Activated CD4-positive, alpha-beta T cell treated with anti-CD3 and anti-CD28 coated beads, Interleukin-2, amount 50 U/mL, for 24 hours (primary cell): ENCODE measurements at regions not wholly inside any gene's neighbourhood (a gene's known extent, or its start where the extent isn't known, plus 50 kb on each side); places are given as distances from the start of the nearest gene placed in this dataset.
"Not testable (repeated sequence)": the region's sequence is repeated elsewhere in the genome, so short reads cannot be mapped to it uniquely, and the experiment has no call there.

Experiments
- DNase-seq, 2 donors: peaks; one replicate each; pipeline ENCODE4 v3.0.0-alpha.2; 2020; ENCODE audit warnings: low read depth in 1 of 2, low spot score in 1 of 2

DNA sequence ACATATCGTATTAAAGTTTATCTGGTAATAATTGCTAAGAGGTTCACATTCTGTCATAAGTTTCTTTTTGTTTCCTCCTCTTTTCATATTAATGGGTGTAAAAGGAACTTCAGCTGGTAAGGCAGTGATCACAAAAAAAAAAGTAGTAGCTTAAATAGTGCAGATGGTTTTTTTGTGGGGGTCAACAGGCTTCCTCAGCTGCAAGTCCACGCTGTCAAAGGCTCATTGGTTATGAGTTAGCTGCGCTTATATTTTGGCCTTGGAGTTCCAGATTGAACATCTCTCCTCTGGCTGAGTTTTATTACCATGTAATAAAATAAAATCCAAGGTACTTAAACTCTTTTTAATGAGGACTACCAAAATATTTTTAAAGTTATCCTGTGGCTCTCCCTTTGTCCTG lies 277.0 kb upstream of the ZEB2 start:
- no peak for DNase-seq

DNA sequence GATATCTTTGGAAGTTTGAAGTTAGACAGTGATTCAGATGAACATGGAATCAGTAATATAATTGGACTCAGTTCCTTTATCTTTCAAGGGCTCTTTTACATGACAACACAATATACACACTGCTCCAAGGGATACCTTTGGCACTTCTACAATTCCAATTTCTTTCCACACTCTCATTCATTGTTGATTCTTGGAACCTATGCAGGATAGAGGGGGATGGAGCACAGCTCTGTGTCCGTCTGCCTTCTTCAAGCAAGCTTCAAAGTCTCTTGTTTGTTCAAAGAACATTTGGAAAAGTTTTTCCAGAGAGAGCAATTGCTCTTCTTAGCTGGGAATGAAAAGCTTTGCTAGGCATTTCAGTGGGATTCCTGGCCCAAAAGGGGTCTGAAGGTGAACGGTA lies 276.2 kb upstream of the ZEB2 start:
- no peak for DNase-seq

DNA sequence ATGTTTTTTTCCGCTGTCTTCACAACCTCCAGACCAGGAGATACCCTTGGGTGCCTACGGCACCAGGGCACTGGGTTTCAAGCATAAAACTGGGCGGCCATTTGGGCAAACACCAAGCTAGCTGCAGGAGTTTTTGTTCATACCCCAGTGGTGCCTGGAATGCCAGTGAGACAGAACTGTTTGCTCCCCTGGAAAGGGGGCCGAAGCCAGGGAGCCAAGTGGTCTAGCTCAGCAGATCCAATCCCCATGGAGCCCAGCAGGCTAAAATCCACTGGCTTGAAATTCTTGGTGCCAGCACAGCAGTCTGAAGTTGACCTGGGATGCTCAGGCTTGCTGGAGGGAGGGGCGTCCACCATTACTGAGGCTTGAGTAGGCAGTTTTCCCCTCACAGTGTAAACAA lies 265.3 kb upstream of the ZEB2 start:
- DNase-seq = no peak

DNA sequence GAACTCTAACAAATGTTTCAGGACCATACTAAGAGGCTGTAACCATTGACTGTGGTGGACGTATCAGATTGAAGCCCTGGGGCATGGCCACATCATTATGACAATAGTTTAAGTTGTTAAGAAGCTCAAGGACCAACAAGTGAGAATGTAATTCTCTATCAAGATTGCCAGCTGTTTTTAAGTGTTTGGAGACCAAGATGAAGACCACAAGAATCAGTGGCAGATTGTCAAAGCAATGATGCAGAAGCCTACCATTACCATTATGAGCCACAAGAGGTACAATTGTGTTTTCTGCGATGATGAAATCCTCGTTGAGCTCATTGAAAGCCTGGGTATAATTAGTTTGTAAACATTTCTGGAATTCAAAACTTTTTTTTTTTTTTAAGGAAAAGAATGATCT lies 261.1 kb upstream of the ZEB2 start:
- no peak for DNase-seq

DNA sequence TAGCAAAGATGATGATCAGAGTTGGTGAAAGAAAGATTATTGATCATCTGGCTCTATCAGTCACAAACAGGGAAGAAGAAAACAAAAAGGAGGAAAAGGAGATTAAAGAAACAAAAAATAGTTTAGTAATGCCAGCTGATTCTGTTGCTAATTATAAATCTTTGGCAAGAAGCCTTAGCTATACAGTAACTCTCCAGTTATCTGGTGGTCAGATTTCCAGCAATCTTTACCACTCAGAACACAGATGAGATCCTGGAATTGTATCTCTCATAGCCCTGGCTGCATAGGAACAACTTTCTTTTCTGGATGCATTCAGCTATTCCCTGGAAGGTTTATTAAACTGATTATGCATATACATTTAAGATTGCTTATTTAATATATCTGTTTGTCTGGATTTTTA lies 256.8 kb upstream of the ZEB2 start:
- DNase-seq = no peak

DNA sequence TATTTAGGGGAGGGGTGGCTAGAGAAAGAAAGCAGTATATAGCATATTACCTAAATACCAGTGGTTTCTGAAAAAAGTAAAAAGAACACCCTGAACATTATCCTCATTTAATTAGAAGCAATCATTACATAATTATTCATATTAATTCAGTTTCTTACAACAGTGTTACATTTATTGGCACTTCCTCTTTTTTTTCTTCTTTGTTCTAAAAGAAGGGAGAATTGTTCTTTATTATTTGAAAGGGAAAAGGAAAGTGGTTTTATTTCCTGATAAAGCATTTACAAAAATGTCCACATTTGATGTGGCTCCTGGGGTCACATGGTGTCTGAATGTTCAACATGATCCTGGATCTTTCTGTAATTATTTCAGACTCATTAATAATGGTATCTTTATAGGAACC lies 254.9 kb upstream of the ZEB2 start:
- DNase-seq = no peak

DNA sequence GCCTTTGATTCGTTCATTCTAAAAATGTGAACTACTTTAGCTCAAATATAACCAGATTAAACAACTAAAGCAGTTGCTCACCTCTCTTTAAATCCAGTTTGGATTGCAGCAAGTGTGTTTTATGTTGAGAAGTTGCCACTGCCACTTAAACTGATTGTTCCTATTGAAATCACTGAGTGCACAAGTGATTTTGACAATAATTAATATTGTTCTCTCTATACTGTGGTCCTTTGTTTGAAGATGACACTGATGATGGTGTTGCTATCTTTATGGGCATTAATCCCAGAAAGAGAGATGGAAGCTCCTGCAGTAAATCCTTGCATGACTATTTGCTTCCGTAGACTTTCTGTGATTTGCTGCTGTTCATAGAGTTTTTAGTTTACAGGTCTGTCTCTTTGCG lies 251.4 kb upstream of the ZEB2 start:
- no peak for DNase-seq

DNA sequence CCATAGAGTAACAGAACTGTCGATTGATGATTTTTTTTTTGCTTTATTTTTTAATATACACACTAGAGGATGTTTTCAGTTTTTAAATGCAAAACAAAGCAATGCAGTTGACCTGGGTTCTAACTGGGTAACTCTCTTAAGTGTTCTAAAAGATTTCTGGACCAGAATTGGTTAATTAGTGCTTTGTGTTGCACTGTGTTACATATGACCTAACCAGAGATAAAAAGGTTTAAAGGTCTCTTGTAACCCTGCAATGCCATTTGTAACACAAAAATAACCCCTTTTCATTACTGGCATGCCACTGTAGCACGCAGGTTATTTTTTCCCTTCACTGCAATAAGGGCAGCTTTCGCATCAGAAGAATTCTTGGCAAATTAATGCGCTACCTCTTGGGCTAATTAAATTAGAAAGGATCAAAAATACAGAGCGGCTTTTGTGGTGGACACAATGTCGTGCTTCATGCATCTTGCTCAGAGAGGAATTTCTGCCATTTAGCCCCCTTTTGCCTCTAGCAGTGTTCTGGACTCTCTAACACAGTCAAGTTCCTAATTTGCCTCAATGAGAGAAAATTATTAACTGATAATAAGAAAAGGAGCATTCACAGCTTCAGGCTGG lies 250.8 kb upstream of the ZEB2 start:
- DNase-seq = no peak

DNA sequence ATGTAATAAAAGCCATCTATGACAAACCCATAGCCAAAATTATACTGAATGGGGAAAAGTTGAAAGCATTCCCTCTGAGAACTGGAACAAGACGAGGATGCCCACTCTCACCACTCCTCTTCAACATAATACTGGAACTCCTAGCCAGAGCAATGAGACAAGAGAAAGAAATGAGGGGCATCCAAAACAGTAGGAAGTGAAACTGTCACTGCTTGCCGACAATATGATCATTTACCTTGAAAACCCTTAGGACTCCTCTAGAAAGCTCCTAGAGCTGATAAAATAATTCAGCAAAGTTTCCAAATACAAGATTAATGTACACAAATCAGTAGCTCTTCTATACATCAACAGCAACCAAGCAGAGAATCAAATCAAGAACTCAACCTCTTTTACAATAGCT lies 241.0 kb upstream of the ZEB2 start:
- not testable (repeated sequence) for DNase-seq

DNA sequence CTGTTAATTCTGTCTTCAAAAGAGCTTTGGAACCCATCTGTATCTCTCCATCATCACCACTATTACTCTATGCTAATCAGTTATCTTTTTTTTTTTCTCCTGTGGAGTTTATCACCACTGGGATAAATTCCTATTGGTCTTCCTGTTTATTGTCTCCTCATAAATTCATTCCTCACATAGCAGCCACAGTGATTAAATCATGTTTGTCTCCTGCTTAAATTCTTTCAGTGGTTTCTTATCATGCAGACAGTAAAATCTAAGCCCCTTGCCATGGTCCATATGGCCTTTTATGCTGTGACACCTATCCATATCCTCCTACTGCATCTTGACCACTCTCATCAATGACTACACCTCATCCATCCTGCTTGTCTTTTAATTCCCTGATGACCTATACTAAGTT lies 239.8 kb upstream of the ZEB2 start:
- no peak for DNase-seq

DNA sequence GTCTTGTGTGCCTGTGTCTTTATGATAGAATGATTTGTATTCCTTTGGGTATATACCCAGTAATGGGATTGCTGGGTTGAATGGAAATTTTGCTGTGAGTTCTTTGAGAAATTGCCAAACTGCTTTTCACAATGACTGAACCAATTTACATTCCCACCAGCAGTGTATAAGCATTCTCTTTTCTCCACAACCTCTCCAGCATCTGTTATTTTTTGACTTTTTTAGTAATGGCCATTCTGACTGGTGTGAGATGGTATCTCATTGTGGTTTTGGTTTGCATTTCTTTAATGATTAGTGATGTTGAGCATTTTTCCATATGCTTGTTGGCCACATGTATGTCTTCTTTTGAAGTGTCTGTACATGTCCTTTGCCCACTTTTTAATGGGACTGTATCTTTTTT lies 238.3 kb upstream of the ZEB2 start:
- not testable (repeated sequence) for DNase-seq

DNA sequence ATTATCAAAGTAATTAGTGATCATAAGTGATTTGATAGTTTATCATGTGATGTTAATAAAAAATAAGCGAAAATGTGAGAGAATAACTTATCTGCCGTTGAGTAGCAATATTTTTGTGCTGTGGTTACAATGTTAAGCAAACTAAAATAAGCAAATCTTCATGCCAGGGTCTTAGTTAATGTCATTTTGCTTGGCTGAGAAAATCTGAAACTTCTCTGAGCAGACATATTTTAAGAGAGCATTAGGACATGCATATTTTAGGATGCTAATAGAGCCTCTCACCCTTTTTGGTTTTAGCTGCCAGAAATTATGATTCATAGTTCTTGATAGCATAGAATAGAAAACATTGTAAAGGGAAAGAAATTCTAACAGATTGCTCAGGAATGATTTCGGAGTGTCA lies 233.5 kb upstream of the ZEB2 start:
- DNase-seq = no peak

DNA sequence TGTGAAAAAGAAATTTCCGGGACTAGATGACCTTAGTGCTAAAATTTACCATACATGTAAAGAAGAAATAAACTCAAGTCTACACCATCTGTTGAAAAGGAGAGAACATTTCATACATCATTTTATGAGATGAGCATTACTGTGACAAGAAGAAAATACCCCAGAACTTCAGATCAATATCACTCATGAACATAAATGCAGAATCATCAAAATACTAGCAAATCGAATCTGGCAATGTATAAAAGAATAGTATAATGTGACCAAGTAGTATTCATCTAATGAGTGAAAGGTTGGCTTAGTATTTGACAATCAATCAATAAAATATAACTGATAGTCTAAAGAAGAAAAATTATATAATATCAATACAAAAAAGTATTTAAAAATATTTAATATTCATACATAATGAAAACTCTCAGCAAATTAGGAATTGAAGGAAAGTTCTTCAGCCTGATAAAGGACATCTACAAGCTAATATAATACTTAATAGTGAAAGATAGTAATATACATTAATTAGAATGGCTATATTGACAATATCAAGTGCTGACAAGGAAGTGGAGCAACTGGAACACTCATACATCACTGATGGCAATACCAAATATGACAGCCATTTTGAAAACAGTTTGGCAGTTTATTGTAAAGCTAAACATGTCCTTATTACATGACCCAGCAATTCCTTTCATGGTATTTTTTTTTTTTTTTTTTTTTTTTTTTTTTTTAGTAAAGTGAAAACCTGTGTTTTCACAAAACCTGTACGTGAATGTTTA lies 231.4 kb upstream of the ZEB2 start:
- no peak for DNase-seq

DNA sequence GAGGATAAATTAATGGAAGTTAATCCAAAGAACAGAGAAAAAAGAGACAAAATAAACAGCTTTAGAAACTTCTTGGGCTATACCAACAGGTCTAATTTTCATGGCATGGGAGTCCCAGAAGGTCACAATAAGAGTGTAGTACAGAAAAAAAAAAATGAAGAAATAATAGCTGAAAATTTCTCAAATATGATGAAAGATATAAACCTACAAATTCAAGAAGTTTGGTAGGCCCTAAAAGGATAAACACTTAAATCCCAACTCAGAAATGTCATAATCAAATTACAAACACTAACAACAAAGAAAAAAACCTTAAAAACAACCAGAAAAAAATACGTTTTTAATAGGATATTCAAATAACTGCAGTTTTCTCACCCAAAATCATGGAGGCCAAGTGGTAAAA lies 229.3 kb upstream of the ZEB2 start:
- DNase-seq = no peak

DNA sequence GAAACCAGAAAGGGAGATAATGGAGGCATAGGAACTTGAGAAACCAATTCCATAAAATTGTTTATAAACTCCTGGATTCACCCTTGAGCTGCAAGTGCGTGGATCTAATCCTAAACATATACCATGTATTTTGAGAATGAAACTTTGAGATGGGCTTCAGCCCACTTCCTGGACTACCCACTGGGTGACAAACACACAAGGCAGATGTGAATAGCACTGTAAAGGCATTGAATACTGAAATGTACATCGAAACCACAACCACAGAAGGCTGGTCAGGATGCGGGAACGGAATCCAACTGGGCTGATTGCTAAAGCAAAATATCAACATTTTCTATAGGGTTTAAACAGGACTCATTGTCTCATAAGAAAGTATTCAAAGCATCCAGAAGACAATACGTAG lies 228.5 kb upstream of the ZEB2 start:
- no peak for DNase-seq

DNA sequence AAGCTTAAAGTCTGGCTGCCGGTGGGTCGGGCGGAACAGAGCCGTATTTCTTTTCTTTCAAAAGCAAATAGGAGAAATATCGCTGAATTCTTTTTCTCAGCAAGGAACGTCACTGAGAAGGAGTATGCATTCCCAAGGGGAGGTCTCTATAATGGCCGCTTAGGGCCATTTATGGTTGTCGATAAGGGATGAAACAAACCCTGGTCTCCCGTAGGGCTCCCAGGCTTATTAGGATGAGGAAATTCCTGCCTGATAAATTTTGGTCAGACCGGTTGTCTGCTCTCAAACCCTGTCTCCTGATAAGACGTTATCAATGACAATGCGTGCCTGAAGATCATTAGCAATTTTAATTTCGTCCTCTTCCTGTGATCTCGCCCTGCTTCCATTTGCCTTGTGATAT lies 227.7 kb upstream of the ZEB2 start:
- no peak for DNase-seq

DNA sequence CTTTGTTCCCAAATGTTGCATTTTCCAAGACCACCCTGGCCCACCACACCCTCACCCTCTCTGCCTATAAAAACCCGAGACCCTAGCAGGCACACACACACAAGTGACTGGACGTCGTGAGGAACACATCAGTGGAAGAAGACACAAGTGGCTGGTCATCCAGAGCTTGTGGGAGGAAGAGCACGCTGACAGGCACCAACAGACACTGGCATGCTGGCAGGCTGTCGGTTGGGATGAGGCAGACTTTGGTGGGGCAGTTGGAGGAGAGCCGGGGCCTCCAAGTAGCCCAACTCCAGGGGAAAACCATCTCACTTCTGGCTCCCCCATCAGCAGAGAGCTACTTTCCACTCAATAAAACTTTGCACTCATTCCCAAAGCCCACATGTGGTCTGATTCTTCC lies 225.5 kb upstream of the ZEB2 start:
- DNase-seq = no peak

DNA sequence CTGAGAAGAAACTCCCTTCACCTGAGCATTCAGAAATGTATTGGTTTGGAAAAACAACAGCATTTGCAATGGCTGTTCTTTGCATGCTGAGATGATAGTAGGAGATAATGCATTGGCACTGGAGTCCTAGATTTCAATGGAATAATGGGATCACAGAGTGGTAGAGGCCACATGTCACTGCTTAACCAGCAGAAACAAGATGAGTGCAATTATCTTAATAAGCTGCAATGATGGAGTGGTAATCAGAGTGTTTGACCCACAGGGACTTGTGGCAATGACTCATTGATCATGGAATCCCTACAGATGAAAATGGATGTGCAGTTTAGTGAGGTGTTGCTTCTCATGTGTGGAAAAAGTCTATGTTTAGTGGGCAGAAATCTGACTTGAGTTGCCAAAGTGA lies 218.8 kb upstream of the ZEB2 start:
- no peak for DNase-seq

DNA sequence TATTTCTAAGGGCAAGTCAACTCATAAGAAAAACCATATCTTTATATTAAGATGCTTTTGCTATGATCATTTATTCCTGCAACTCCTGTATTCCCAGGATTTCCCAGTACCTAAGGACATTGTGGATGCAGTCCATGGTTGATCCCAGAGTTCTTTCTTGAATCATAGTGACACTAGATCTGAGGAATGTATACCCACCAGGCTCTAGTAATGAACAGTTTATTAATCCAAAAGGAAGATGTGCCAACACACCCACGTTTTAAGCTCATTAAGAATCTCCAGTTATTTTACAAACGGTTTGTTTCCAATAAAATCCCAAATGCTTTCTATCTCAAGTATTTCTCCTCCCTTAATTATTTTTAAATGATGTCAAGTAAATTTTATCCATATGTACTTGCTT lies 210.8 kb upstream of the ZEB2 start:
- no peak for DNase-seq

DNA sequence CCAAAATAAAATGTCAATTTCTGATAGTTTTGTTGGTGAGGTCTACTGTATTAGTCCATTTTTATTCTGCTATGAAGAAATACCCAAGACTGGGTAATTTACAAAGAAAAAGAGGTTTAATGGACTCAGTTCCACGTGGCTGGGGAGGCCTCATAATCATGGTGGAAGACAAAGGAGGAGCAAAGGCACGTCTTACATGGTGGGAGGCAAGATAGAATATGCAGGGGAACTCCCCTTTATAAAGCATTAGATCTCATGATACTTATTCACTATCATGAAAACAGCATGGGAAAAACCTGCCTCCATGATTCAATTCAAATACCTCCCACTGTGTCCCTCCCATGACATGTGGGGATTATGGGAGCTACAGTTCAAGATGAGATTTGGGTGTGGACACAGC lies 204.5 kb upstream of the ZEB2 start:
- DNase-seq = not testable (repeated sequence)

DNA sequence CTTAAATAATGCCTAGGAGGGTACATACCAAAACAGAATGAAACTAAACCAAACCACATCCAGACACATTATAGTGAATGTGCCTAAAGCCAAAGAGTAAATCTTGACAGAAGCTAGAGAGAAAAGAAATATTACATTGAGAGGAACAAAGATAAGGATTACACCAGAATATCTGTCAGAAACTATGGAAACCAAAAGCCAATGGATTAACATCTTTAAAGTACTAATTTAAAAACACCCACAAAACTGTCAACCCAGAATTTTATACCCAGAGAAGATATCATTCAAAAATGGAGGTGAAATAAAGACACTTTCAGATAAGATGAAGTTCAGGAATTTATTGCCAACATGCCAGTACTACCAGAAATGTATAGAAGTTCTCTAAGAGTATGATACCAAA lies 198.5 kb upstream of the ZEB2 start:
- no peak for DNase-seq

DNA sequence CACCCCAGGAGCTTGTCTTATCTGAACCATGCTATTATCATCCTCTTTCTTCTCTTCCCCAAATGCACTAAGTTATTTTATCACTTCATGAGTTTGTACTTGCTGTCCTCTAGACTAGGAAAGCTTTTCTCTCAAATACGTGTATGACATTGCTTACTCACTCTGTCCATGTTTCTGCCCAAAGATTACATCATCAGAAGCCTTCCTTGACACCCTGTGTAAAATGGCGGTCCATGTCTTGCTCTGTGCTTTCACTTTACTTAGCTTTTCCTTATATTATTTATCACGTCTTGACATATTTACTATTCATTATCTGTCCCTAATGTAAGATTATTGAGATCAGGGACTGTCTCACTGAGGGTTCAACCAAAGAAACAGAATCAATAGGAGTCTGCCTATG lies 196.1 kb upstream of the ZEB2 start:
- DNase-seq = no peak

DNA sequence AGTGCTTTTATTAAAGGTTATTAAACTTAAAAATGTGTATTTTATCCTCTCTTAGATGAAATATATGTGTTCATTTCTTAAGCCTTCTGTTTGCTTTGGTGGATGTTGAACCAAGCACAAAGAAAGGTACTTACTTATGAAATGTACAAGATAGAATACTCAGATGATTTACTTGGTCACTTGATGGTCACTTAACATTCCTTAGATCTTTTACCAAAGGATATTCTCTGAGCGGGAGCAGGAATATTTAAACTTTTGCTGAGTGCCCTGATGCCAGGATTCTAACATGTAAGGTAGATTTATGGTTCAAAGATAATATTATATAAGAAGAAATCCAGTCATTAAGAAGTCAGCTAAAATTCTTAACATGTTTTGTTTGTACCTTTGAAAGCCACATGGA lies 193.5 kb upstream of the ZEB2 start:
- DNase-seq = no peak
